ENCODE measurements at regions not wholly inside any gene's neighbourhood (a gene's known extent, or its start where the extent isn't known, plus 50 kb on each side); places are given as distances from the start of the nearest gene placed in this dataset.
"Not testable (repeated sequence)": the region's sequence is repeated elsewhere in the genome, so short reads cannot be mapped to it uniquely, and the experiment has no call there.

DNA sequence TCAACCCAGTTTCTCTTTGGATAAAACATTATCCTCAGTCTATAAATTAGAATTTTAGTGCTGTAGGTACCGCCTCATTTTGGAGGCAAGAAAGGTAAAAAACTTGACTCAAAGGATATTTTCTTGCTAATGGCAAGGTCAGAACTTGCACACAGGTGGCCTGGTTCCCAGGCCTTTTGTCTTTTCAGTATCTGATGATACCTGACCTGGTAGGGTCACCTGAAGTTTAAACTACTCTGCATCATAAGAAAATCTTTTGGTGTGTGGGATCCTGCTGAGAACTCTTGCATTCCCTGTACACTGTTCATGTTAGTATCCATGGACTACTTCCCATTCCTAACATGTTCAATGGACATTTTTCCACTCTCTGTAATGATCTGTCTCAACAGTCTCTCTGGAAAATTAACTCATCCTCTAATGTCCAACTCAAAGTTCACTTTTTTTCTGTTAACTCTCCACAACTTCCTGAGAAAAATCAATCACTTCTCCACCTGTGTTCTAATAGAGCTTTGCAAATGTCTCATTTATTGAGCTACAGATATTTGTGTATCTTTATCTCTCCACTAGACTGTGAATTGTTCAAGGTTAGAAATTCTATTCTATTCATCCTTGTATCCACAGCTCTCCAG, 317.1 kb upstream of the SOX9 start:
- Mint-ChIP-seq H3K36me3 (no peaks in the 10 kb centered on the region), H3K4me3 (no peak overlapping the region), H3K27me3 (no peaks in the 10 kb centered on the region), H3K9me3 (peaks cover 4% of the 10 kb centered on the region), H3K4me1 (no peaks in the 10 kb centered on the region), H3K27ac (no peak overlapping the region)
- no peak for ATAC-seq (ENCODE audit: low read depth)
- no peak for DNase-seq (ENCODE audit: low spot score in 2 of 2)

DNA sequence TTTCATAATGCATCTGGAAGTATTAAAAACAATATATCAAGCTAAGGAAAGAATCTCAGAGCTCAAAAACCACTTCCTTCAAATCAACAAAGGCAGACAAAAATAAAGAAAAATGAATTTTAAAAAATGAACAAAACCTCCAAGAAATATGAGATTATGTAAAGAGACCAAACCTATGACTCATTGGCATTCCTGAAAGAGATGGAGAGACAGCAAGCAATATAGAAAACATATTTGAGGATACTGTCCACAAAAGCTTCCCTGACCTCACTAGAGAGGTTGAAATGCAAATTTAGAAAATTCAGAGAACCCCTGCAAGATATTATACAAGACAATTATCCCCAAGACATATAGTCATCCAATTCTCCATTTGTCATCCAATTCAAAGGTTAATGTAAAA, 311.3 kb upstream of the SOX9 start:
- H3K4me3 Mint-ChIP-seq: no peak overlapping the region
- no peaks in the 10 kb centered on the region for H3K27me3 Mint-ChIP-seq
- no peaks in the 10 kb centered on the region for H3K36me3 Mint-ChIP-seq
- ATAC-seq (ENCODE audit: low read depth) (no peak), DNase-seq (ENCODE audit: low spot score in 2 of 2) (no peak)
- peaks cover 8% of the 10 kb centered on the region for H3K9me3 Mint-ChIP-seq
- H3K4me1 Mint-ChIP-seq: no peaks in the 10 kb centered on the region
- H3K27ac Mint-ChIP-seq: no peak overlapping the region

DNA sequence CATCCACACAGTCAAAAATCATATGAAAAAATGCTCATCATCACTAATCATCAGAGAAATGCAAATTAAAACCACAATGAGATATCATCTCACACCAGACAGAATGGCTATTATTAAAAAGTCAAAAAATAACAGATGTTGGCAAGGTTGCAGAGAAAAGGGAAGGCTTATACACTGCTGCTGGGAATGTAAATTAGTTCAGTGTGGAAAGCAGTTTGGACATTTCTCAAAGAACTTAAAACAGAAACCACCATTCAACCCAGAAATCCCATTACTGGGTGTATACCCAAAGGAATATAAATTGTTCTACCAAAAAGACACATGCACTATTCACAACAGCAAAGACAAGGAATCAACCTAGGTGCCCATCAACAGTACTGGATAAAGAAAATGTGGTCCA, 307.0 kb upstream of the SOX9 start:
- H3K4me1 Mint-ChIP-seq; H3K4me3 Mint-ChIP-seq; H3K9me3 Mint-ChIP-seq; H3K36me3 Mint-ChIP-seq; DNase-seq (ENCODE audit: low spot score in 2 of 2); ATAC-seq (ENCODE audit: low read depth); H3K27me3 Mint-ChIP-seq; H3K27ac Mint-ChIP-seq: not testable (repeated sequence)

DNA sequence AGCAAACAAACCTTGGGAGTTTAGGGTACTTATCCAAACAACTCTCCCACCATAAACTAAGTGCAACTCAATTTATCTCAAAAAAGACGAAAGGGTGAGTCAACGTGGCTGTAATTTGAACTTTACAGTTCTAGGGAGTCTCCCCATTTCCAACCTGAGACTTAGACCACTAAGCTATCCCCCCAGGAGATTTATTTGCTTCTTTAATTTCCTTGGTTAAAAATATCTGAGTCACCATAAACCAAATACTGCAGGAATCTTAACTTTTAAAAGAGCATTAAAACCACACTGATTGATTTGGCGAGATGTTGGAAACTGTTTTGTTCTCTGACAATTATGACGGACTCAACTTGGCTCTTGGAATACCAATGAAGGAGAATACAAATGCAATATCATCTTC, 299.3 kb upstream of the SOX9 start:
- ATAC-seq (ENCODE audit: low read depth): no peak
- no peak overlapping the region for H3K27ac Mint-ChIP-seq
- H3K27me3 Mint-ChIP-seq: no peaks in the 10 kb centered on the region
- H3K36me3 Mint-ChIP-seq: no peaks in the 10 kb centered on the region
- DNase-seq (ENCODE audit: low spot score in 2 of 2): no peak
- H3K4me1 Mint-ChIP-seq: no peaks in the 10 kb centered on the region
- no peak overlapping the region for H3K4me3 Mint-ChIP-seq
- H3K9me3 Mint-ChIP-seq: peaks cover 1% of the 10 kb centered on the region

DNA sequence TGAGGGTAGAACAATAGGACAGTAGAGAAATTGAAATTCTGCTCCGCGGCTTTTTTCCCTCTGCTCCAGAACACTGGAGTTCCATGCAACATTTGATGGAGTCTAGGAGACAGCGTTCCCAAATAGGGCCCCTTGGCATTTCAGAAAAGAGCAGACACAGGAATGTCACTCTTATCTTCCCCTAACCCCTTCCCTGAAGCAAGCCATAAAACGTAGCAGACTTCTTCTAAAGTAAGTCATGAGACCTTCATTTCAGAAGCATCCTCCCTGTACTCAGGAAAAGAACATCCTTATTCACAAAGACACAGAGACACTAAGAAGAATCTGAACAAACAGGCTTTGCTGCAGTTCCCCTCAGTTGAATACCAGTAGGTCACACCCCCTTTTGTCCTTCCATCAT, 296.1 kb upstream of the SOX9 start:
- Mint-ChIP-seq H3K4me1 (no peaks in the 10 kb centered on the region), H3K27me3 (no peaks in the 10 kb centered on the region), H3K4me3 (no peak overlapping the region), H3K9me3 (no peaks in the 10 kb centered on the region), H3K27ac (no peak overlapping the region), H3K36me3 (no peaks in the 10 kb centered on the region)
- ATAC-seq (ENCODE audit: low read depth) (no peak), DNase-seq (ENCODE audit: low spot score in 2 of 2) (no peak)

DNA sequence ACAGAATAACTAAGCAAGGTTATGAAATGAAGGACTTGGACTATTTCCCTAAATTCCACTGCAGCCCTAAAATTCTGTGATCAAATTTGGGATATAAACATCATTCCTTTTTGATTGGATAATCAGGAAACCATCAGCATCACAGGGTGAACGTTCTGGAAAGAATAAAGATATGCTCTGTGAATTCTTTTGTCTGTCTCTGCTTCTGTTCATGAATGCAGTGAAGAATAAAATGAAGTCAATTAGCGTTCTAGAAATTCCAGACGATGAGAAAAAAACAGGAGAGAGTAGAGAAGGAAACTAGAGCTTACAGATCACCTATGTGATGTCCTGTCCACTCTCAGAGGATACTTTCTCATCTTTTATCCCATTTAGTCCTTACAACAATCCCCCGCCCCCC, 295.1 kb upstream of the SOX9 start:
- no peak overlapping the region for H3K4me3 Mint-ChIP-seq
- no peaks in the 10 kb centered on the region for H3K36me3 Mint-ChIP-seq
- DNase-seq (ENCODE audit: low spot score in 2 of 2) (no peak), ATAC-seq (ENCODE audit: low read depth) (no peak)
- no peaks in the 10 kb centered on the region for H3K27me3 Mint-ChIP-seq
- no peaks in the 10 kb centered on the region for H3K4me1 Mint-ChIP-seq
- H3K9me3 Mint-ChIP-seq: no peaks in the 10 kb centered on the region
- H3K27ac Mint-ChIP-seq: no peak overlapping the region

DNA sequence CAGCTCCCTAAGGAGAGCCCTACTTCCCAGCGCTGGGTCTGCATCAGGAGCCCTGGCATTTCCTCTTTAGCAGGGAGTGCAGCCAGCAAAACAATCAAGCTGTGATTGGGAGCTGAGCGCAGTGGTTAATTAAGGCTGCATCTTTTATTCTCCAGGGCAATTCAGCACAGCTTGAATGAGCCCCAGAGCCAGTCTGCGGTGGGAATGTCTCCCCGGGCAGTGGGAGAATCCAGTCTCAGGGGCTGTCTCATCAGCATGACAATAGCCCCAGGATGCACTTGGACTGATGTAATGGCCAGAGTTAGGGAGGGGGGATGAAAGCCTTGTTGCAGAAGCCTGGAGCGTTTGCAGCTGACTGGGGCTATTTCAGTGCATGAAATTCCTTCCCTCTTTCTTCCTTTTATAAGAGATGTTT, 292.6 kb upstream of the SOX9 start:
- Mint-ChIP-seq H3K36me3 (no peaks in the 10 kb centered on the region), H3K4me1 (no peaks in the 10 kb centered on the region), H3K4me3 (no peak overlapping the region), H3K9me3 (peaks cover 2% of the 10 kb centered on the region), H3K27me3 (no peaks in the 10 kb centered on the region), H3K27ac (no peak overlapping the region)
- ATAC-seq (ENCODE audit: low read depth) (no peak), DNase-seq (ENCODE audit: low spot score in 2 of 2) (no peak)

DNA sequence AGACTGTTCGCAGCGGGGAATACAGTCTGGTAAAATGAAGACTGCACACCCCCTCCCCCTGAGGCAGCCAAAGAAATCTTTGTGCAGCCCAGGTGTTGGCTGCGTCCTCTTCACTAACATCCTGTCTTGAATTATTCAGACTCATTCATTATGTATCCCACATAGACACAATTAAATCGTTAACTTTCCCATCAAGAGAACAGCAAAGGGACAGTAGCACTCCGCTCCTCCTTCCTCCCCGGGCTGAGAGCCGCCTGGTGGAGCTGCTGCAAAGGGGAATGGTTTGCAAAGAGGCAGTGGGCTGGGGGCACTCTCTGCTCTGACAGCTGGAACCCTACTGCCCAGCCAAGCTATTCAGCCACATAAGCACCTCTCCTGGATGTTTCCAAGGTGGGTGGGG, 290.0 kb upstream of the SOX9 start:
- Mint-ChIP-seq H3K27ac (no peak overlapping the region), H3K4me1 (no peaks in the 10 kb centered on the region)

DNA sequence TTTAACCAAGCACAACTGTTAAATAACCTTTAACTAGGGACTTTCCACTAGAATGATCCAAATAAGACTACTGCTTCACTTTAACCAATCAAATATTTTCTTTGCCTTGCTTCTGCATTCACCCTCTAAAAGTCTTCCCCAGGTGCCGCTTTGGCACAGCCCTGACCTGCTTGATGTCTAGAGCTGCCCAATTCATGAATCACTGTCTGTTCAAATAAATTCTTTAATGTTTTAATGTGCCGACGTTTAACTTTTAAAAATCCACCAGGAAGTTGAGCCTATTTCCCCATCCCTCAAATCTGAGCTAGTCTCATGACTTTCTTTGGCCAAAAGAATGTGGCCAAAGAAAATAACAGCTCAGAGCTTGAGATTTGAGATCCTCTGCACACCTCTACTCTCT, 277.8 kb upstream of the SOX9 start:
- H3K36me3 Mint-ChIP-seq: no peaks in the 10 kb centered on the region
- ATAC-seq (ENCODE audit: low read depth) (no peak), DNase-seq (ENCODE audit: low spot score in 2 of 2) (no peak)
- no peaks in the 10 kb centered on the region for H3K27me3 Mint-ChIP-seq
- H3K27ac Mint-ChIP-seq: no peak overlapping the region
- H3K4me3 Mint-ChIP-seq: no peak overlapping the region
- no peaks in the 10 kb centered on the region for H3K4me1 Mint-ChIP-seq
- peaks cover 1% of the 10 kb centered on the region for H3K9me3 Mint-ChIP-seq

More for the DNA sequence above, 290.0 kb upstream of the SOX9 start:
- H3K36me3 Mint-ChIP-seq: no peaks in the 10 kb centered on the region
- DNase-seq (ENCODE audit: low spot score in 2 of 2): no peak
- H3K4me3 Mint-ChIP-seq: no peak overlapping the region
- ATAC-seq (ENCODE audit: low read depth): no peak
- peaks cover 4% of the 10 kb centered on the region for H3K9me3 Mint-ChIP-seq
- no peaks in the 10 kb centered on the region for H3K27me3 Mint-ChIP-seq

DNA sequence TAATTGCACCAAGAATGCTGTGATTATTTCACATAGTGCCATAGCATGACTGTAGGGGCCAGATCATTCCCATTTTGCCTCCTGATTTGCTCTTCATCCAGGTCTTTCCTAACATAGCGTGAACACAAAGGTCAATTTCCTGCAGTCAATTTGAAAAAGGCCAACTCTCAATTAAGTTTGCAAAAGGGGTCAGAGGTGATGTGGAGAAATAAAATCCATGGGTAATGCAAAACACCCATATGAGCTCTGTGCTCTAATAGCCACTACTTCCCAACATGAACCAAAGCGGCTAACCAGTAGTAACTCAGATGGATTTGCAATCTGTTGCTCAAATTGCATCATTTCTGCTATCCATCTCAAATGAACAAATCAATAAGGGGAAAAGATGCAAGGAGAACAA, 275.5 kb upstream of the SOX9 start:
- ATAC-seq (ENCODE audit: low read depth) (no peak), DNase-seq (ENCODE audit: low spot score in 2 of 2) (no peak)
- Mint-ChIP-seq H3K4me3 (no peak overlapping the region), H3K4me1 (no peaks in the 10 kb centered on the region), H3K36me3 (no peaks in the 10 kb centered on the region), H3K9me3 (no peaks in the 10 kb centered on the region), H3K27me3 (no peaks in the 10 kb centered on the region), H3K27ac (no peak overlapping the region)

DNA sequence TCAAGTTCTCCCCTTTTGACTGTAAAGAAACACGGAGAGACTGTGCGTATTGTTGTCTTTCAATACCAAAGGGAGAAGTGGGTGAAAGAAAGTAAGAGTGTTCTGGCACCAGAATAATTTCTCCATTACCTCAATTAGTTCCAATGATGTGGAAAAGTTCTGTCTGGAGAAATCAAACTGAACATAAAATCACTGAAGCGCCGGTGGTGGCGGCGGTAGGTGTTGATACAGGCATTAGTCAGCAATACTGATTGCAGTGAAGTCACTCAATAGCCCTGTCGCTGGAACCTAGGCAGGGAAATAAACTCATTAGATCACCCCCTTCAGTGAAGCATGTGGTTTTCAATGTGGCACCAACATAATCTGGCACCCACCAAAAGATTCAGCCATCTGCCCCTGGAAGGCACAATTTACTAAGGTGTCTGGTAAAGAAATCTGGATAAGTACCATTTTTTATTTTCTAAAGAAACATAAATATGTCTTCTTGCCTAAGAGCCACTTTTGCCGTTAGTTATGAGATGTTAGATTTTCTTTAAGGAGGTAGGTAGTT, 274.2 kb upstream of the SOX9 start:
- Mint-ChIP-seq H3K4me1 (no peaks in the 10 kb centered on the region), H3K36me3 (no peaks in the 10 kb centered on the region), H3K27ac (no peak overlapping the region), H3K4me3 (no peak overlapping the region), H3K27me3 (no peaks in the 10 kb centered on the region), H3K9me3 (no peaks in the 10 kb centered on the region)
- no peak for ATAC-seq (ENCODE audit: low read depth)
- no peak for DNase-seq (ENCODE audit: low spot score in 2 of 2)

DNA sequence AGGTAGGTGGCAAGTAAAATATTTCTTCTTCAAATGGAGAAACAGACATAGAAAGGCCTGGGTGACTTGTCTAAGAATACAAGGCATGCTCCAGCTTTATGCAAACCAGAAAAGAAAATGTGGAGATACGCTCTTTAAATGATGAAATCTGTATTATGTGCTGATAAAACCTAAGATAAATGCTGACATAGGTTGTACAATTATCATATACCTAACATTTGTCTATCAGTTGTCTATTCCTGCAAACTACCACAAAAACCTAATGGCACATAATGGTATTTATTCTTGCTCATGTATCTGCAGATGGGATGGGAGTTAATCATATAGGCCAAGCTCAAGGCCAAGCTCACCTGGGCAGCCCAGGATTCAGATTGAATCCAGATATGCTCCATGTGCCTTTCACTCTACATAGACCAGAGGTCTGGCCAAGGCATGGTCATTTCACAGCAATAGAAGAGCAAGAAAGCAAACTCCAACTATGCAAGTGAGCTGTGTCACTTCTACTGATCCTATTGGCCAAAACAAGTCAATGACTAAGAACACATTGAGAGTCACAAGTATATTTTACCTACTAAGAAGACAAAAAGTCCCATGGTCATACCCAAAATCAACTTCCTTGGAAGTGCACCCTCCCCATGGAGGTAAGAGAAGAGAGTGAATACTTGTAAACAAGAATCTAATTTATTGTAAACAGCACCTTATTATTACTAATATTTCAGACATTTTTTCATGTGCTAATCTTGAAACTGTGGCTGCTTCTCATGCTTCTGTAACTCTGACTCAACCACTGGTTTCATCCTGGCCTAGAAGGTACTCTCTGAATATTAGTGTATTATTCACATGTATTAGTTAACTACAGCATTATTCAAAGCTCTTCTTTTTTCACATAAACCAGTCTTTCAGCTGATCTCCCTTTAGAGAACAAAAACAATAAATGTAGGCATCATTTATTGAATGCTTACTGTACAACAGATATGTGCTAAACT, 270.7 kb upstream of the SOX9 start:
- Mint-ChIP-seq H3K4me3 (no peak overlapping the region), H3K27ac (no peak overlapping the region), H3K36me3 (no peaks in the 10 kb centered on the region), H3K4me1 (no peaks in the 10 kb centered on the region), H3K9me3 (peaks cover 2% of the 10 kb centered on the region), H3K27me3 (no peaks in the 10 kb centered on the region)
- no peak for DNase-seq (ENCODE audit: low spot score in 2 of 2)
- no peak for ATAC-seq (ENCODE audit: low read depth)

DNA sequence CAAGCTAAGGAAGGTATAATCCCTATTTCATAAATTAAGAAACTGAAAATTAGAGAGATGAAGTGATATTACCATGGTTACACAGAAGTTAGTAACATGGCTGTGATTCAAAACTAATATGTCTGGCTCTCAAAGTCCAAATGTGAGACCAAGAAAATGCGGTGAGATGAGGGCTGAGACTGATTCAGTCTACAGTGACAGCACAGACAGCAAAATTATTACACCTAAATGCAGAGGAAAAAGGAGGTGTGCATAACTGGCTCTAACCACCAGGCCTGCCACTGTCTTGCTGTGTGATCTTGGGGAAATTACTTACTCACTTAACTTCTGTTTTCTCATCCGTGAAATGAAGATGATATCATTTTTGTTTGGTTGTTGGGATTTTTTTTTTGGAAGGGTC, 270.0 kb upstream of the SOX9 start:
- DNase-seq (ENCODE audit: low spot score in 2 of 2) (no peak), ATAC-seq (ENCODE audit: low read depth) (no peak)
- no peaks in the 10 kb centered on the region for H3K4me1 Mint-ChIP-seq
- H3K4me3 Mint-ChIP-seq: no peak overlapping the region
- no peaks in the 10 kb centered on the region for H3K36me3 Mint-ChIP-seq
- H3K9me3 Mint-ChIP-seq: peaks cover 2% of the 10 kb centered on the region
- H3K27me3 Mint-ChIP-seq: no peaks in the 10 kb centered on the region
- H3K27ac Mint-ChIP-seq: no peak overlapping the region

DNA sequence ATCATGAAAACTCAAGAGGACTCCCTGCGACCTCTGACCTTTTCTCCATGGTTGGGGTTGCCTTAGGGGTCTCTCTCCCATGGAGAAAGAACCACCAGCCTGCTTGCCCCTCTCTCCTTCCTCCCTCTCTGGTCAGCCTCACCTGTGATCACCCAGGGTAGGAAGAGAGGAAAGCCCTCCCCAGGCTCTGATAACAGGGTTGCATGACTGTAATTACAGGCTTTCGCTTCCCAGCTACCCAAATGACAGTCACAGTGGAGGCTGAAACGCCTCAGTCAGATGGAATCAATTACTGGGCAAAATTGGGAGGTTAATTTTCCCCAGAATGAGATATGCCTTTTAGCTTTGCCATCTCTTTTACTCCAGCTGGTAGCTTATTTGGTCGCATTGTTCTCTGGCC, 265.8 kb upstream of the SOX9 start:
- Mint-ChIP-seq H3K36me3 (no peaks in the 10 kb centered on the region), H3K27me3 (no peaks in the 10 kb centered on the region), H3K27ac (no peak overlapping the region), H3K4me3 (no peak overlapping the region), H3K4me1 (no peaks in the 10 kb centered on the region), H3K9me3 (peaks cover 2% of the 10 kb centered on the region)
- DNase-seq (ENCODE audit: low spot score in 2 of 2) (no peak), ATAC-seq (ENCODE audit: low read depth) (no peak)

Measured in memory B cell (primary cell).